GM19035 (cell line): ENCODE measurements at regions not wholly inside any gene's neighbourhood (a gene's known extent, or its start where the extent isn't known, plus 50 kb on each side); places are given as distances from the start of the nearest gene placed in this dataset.
"Not testable (repeated sequence)": the region's sequence is repeated elsewhere in the genome, so short reads cannot be mapped to it uniquely, and the experiment has no call there.

ENCODE experiments used
- ATAC-seq: cut with Tn5 transposase; IDR thresholded peaks from one replicate; pipeline ENCODE4 v1.9.1; 2021; ENCODE audit not compliant: unreplicated experiment

DNA sequence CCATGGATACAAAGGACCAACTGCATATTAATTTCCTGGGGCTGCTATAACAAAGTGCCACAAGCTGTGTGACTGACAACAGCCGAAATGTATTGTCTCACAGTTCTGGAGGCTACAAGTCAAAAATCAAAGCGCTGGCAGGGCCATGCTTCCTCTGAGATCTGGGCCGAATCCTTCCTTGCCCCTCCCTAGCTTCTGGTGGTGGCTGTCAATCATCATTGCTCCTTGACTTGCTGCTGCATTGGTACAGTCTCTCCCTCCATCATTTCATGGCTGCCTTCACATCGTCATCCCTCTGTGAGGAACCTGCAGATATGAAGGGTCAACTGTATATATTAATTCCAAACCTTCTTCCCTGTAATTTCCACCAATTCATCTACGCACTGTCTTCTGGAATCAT, 118.3 kb downstream of the EXOC5 start:
- ATAC-seq = no peak

- ATAC-seq = no peak
These were observed 129.5 kb downstream of the EXOC5 start for GRCh38 chr14:57139173-57139572.

DNA sequence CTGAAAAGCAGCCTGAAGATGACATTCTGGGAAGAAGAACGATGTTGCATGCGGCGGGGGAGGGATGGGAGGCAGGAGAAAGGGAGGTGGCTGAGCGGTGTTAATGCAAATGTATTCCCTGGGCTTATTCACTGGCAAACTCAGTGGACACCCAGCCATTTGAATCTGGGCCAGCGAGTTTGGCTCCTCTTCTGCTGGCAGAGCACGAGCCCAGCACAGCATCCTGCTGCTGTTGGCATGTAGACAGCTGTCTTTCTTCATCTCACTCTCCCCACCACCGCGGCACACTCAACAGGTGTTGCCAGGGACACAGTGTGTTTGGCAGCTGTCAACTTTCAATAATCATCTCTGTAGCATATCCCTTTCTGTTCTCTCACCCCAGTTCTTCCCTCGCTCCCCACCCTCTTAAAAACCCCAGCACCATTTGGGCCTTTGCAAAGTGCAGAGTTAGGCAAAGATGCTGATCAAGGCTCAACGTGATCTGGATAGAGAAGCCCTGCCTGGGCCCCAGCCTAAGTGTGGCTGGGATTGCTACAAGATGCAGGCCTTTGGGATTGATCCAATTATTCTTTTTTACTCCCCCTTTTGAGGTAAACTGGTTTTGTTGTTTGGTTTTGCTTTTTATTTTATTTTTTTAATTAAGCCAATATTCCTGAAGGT, 131.9 kb downstream of the EXOC5 start:
- no peak for ATAC-seq

GRCh38 chr14:57127809-57128208, 140.9 kb downstream of the EXOC5 start:
- not testable (repeated sequence) for ATAC-seq

- ATAC-seq = no peak
These were observed 146.6 kb downstream of the EXOC5 start for GRCh38 chr14:57122129-57122528.

DNA sequence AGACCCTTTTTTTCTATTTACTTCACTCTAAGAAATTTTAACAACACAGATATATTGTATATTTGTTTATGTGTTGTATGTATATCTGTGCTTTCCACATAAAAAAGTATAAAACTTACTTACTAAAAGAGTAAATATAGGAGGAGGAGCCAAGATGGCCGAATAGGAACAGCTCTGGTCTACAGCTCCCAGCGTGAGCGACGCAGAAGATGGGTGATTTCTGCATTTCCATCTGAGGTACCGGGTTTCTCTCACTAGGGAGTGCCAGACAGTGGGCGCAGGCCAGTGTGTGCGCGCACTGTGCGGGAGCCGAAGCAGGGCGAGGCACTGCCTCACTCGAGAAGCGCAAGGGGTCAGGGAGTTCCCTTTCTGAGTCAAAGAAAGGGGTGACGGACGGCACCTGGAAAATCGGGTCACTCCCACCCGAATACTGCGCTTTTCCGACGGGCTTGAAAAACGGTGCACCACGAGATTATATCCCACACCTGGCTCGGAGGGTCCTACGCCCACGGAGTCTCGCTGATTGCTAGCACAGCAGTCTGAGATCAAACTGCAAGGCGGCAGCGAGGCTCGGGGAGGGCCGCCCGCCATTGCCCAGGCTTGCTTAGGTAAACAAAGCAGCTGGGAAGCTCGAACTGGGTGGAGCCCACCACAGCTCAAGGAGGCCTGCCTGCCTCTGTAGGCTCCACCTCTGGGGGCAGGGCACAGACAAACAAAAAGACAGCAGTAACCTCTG, 156.5 kb downstream of the EXOC5 start:
- ATAC-seq = not testable (repeated sequence)

- not testable (repeated sequence) for ATAC-seq
These were observed 158.3 kb downstream of the EXOC5 start for GRCh38 chr14:57110411-57110810.

- no peak for ATAC-seq
These were observed 177.6 kb downstream of the EXOC5 start for GRCh38 chr14:57091030-57091608.

GRCh38 chr14:57089901-57090300, 178.8 kb downstream of the EXOC5 start:
- ATAC-seq = no peak

- ATAC-seq = no peak
These were observed 180.9 kb downstream of the EXOC5 start for GRCh38 chr14:57087841-57088240.

GRCh38 chr14:57086271-57087162, 182.2 kb downstream of the EXOC5 start:
- no peak for ATAC-seq

- ATAC-seq = no peak
These were observed 182.9 kb downstream of the EXOC5 start for GRCh38 chr14:57085801-57086200.

GRCh38 chr14:57085043-57085442, 183.7 kb downstream of the EXOC5 start:
- ATAC-seq = no peak

- ATAC-seq = no peak
These were observed 188.0 kb downstream of the EXOC5 start for GRCh38 chr14:57080691-57081090.

DNA sequence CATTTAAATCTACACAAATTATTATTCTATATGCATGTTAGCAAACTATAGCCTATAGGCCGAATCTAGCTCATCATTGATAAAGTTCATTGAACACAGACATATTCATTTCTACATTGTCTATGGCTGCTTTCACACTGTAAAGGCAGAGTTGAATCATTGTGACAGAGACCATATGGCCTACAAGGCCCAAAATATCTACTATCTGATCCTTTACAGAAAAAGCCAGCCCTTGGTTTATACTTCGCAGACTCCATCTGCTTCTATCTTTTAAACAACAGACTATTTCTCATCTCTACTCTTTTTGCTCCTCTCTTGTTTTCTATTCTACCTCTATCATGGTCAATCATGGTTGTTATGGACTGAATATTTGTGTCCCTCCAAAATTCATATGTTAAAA, 190.7 kb downstream of the EXOC5 start:
- no peak for ATAC-seq

DNA sequence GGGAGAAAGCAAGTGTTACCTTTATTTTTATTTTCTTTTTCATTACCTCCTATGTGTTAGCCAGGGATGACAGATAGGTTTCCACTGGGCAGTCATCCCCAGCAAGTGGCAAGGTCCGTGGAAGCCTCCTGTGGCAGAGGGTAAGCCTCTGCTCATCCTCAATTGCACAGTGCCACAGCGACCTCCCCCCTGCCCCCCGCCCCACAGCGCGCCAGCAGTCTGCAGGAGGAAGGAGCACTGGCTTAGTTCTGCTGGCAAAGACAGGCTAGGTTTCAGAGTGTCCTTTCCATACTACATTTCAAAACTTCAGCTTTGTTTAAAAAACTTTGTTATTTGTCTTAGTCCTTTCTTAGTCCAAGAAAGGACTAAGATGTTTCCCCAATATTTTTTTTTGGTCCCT, 194.7 kb downstream of the EXOC5 start:
- no peak for ATAC-seq

- no peak for ATAC-seq
These were observed 197.1 kb downstream of the EXOC5 start for GRCh38 chr14:57071639-57072038.

GRCh38 chr14:57069702-57070101, 199.0 kb downstream of the EXOC5 start:
- no peak for ATAC-seq

DNA sequence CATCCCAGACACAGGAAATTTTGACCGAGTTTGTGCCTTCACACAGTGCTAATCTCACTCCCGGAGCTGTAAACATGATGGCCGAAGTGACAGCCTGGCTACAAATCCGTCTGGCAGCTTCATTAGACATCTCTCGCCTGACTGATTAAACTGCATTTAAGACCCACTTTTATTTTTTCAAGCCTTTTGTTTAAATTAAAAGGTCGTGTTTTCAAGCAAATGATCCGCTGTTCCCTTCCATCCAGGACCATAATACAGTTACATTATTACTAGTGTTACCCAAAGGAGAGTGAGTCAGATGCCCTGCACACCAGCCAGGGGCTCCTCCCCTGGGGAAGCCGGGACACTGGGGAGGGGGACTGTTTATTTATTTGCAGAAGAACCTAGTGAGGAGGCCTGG, 200.2 kb downstream of the EXOC5 start:
- ATAC-seq = no peak

GRCh38 chr14:57066887-57067513, 201.7 kb downstream of the EXOC5 start:
- peak; percentile 58 for ATAC-seq

DNA sequence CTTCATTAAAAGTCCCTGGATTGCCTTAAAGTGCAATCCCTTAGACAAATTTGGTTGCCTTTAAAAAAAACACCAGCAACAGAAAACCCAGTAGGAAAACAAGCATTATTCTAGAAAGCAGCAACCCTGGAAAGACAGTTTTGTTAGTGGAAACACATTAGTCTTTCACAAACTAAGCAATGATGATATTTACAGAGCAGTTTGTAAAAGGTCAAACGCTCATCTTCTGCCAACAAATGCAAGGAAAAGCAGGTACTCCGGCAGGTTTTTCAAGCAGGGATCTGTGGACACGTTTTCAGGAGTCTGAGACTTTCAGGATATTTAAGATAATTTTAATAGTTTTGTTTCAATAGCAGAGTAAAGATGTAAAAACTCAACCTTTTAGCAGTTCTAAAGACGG, 202.2 kb downstream of the EXOC5 start:
- ATAC-seq = no peak
